ENCODE measurements at regions not wholly inside any gene's neighbourhood (a gene's known extent, or its start where the extent isn't known, plus 50 kb on each side); places are given as distances from the start of the nearest gene placed in this dataset.

GRCh38 chr10:55266797-55267196 is 465.8 kb upstream of the PCDH15 start:
- H3K4me3 Mint-ChIP-seq: no peak overlapping the region
- no peak for DNase-seq
- no peaks in the 10 kb centered on the region for H3K36me3 Mint-ChIP-seq (ENCODE audit: low read depth)
- POLR2A ChIA-PET: no interaction called here
- no peaks in the 10 kb centered on the region for H3K27me3 Mint-ChIP-seq
- CTCF ChIA-PET: no interaction called here
- H3K27ac Mint-ChIP-seq: no peak overlapping the region
- no peaks in the 10 kb centered on the region for H3K9me3 Mint-ChIP-seq (ENCODE audit: low read depth)
- no peaks in the 10 kb centered on the region for H3K4me1 Mint-ChIP-seq
- no peak for ATAC-seq
- intact Hi-C loops (cut with DNase I, micrococcal nuclease): no loop called here

GRCh38 chr10:55263327-55263726 is 462.3 kb upstream of the PCDH15 start:
- Mint-ChIP-seq H3K27ac (no peak overlapping the region), H3K4me3 (no peak overlapping the region), H3K4me1 (no peaks in the 10 kb centered on the region), H3K27me3 (no peaks in the 10 kb centered on the region), H3K9me3 (ENCODE audit: low read depth) (peaks cover 9% of the 10 kb centered on the region), H3K36me3 (ENCODE audit: low read depth) (no peaks in the 10 kb centered on the region)
- POLR2A ChIA-PET: no interaction called here
- ATAC-seq (no peak), DNase-seq (no peak)
- CTCF ChIA-PET: no interaction called here
- intact Hi-C loops (cut with DNase I, micrococcal nuclease): loop anchor here in 1 of 2 experiments (5.0 kb wide), 2 partner anchors 1426 to 1661 kb away; no protein-coding TSS in a partner anchor

- H3K27ac Mint-ChIP-seq: no peak overlapping the region
- CTCF ChIA-PET: no interaction called here
- intact Hi-C loops (cut with DNase I, micrococcal nuclease): no loop called here
- no peak overlapping the region for H3K4me3 Mint-ChIP-seq
- H3K9me3 Mint-ChIP-seq (ENCODE audit: low read depth): peaks cover 3% of the 10 kb centered on the region
- no peaks in the 10 kb centered on the region for H3K4me1 Mint-ChIP-seq
- DNase-seq (no peak), ATAC-seq (no peak)
- H3K36me3 Mint-ChIP-seq (ENCODE audit: low read depth): no peaks in the 10 kb centered on the region
- H3K27me3 Mint-ChIP-seq: no peaks in the 10 kb centered on the region
- POLR2A ChIA-PET: no interaction called here
Observed at GRCh38 chr10:55242544-55242943, 441.5 kb upstream of the PCDH15 start.

GRCh38 chr10:55237462-55237861 is 436.4 kb upstream of the PCDH15 start:
- H3K9me3 Mint-ChIP-seq (ENCODE audit: low read depth): peaks cover 1% of the 10 kb centered on the region
- H3K4me1 Mint-ChIP-seq: no peaks in the 10 kb centered on the region
- CTCF ChIA-PET: no interaction called here
- intact Hi-C loops (cut with DNase I, micrococcal nuclease): no loop called here
- ATAC-seq (no peak), DNase-seq (no peak)
- no peak overlapping the region for H3K27ac Mint-ChIP-seq
- no peaks in the 10 kb centered on the region for H3K27me3 Mint-ChIP-seq
- POLR2A ChIA-PET: no interaction called here
- H3K4me3 Mint-ChIP-seq: no peak overlapping the region
- no peaks in the 10 kb centered on the region for H3K36me3 Mint-ChIP-seq (ENCODE audit: low read depth)

GRCh38 chr10:55233505-55233904 is 432.5 kb upstream of the PCDH15 start:
- DNase-seq: no peak
- intact Hi-C loops (cut with DNase I, micrococcal nuclease): no loop called here
- H3K36me3 Mint-ChIP-seq (ENCODE audit: low read depth): no peaks in the 10 kb centered on the region
- H3K9me3 Mint-ChIP-seq (ENCODE audit: low read depth): no peaks in the 10 kb centered on the region
- CTCF ChIA-PET: no interaction called here
- H3K27ac Mint-ChIP-seq: no peak overlapping the region
- H3K4me1 Mint-ChIP-seq: no peaks in the 10 kb centered on the region
- no peak overlapping the region for H3K4me3 Mint-ChIP-seq
- H3K27me3 Mint-ChIP-seq: no peaks in the 10 kb centered on the region
- POLR2A ChIA-PET: no interaction called here
- no peak for ATAC-seq

GRCh38 chr10:55233090-55233489 is 432.1 kb upstream of the PCDH15 start:
- POLR2A ChIA-PET: no interaction called here
- DNase-seq (no peak), ATAC-seq (no peak)
- no peaks in the 10 kb centered on the region for H3K27me3 Mint-ChIP-seq
- no peak overlapping the region for H3K4me3 Mint-ChIP-seq
- H3K36me3 Mint-ChIP-seq (ENCODE audit: low read depth): no peaks in the 10 kb centered on the region
- intact Hi-C loops (cut with DNase I, micrococcal nuclease): no loop called here
- H3K27ac Mint-ChIP-seq: no peak overlapping the region
- H3K4me1 Mint-ChIP-seq: no peaks in the 10 kb centered on the region
- no peaks in the 10 kb centered on the region for H3K9me3 Mint-ChIP-seq (ENCODE audit: low read depth)
- CTCF ChIA-PET: no interaction called here

GRCh38 chr10:55232553-55232952 is 431.5 kb upstream of the PCDH15 start:
- POLR2A ChIA-PET: no interaction called here

GRCh38 chr10:55227967-55228366 is 426.9 kb upstream of the PCDH15 start:
- Mint-ChIP-seq H3K4me3 (no peak overlapping the region), H3K36me3 (ENCODE audit: low read depth) (no peaks in the 10 kb centered on the region), H3K27me3 (no peaks in the 10 kb centered on the region), H3K4me1 (no peaks in the 10 kb centered on the region), H3K9me3 (ENCODE audit: low read depth) (peaks cover 5% of the 10 kb centered on the region), H3K27ac (no peak overlapping the region)
- intact Hi-C loops (cut with DNase I, micrococcal nuclease): no loop called here
- ChIA-PET CTCF (no interaction called here), POLR2A (no interaction called here)
- ATAC-seq (no peak), DNase-seq (no peak)

More at GRCh38 chr10:55232553-55232952, 431.5 kb upstream of the PCDH15 start:
- H3K27me3 Mint-ChIP-seq: no peaks in the 10 kb centered on the region
- ATAC-seq (no peak), DNase-seq (no peak)
- H3K9me3 Mint-ChIP-seq (ENCODE audit: low read depth): no peaks in the 10 kb centered on the region
- H3K36me3 Mint-ChIP-seq (ENCODE audit: low read depth): no peaks in the 10 kb centered on the region
- no peak overlapping the region for H3K4me3 Mint-ChIP-seq
- CTCF ChIA-PET: no interaction called here
- no peak overlapping the region for H3K27ac Mint-ChIP-seq
- H3K4me1 Mint-ChIP-seq: no peaks in the 10 kb centered on the region
- intact Hi-C loops (cut with DNase I, micrococcal nuclease): no loop called here

GRCh38 chr10:55224007-55224781 is 423.2 kb upstream of the PCDH15 start:
- Mint-ChIP-seq H3K4me3 (no peak overlapping the region), H3K27me3 (no peaks in the 10 kb centered on the region), H3K9me3 (ENCODE audit: low read depth) (peaks cover 7% of the 10 kb centered on the region), H3K4me1 (no peaks in the 10 kb centered on the region), H3K36me3 (ENCODE audit: low read depth) (no peaks in the 10 kb centered on the region), H3K27ac (no peak overlapping the region)
- no peak for DNase-seq
- ATAC-seq: no peak
- intact Hi-C loops (cut with DNase I, micrococcal nuclease): no loop called here
- CTCF ChIA-PET: no interaction called here
- POLR2A ChIA-PET: no interaction called here

GRCh38 chr10:55223352-55223751 is 422.3 kb upstream of the PCDH15 start:
- intact Hi-C loops (cut with DNase I, micrococcal nuclease): no loop called here
- H3K4me3 Mint-ChIP-seq: no peak overlapping the region
- no peaks in the 10 kb centered on the region for H3K4me1 Mint-ChIP-seq
- POLR2A ChIA-PET: no interaction called here
- ATAC-seq: no peak
- CTCF ChIA-PET: interaction anchor here (0.7 kb wide), 1 partner anchor 1548 kb away, joined by 3 read pairs; no protein-coding TSS in a partner anchor
- H3K36me3 Mint-ChIP-seq (ENCODE audit: low read depth): no peaks in the 10 kb centered on the region
- peaks cover 7% of the 10 kb centered on the region for H3K9me3 Mint-ChIP-seq (ENCODE audit: low read depth)
- H3K27ac Mint-ChIP-seq: no peak overlapping the region
- H3K27me3 Mint-ChIP-seq: no peaks in the 10 kb centered on the region
- no peak for DNase-seq

GRCh38 chr10:55220975-55221374 is 419.9 kb upstream of the PCDH15 start:
- H3K27ac Mint-ChIP-seq: no peak overlapping the region
- H3K9me3 Mint-ChIP-seq (ENCODE audit: low read depth): peaks cover 2% of the 10 kb centered on the region
- no peak for ATAC-seq
- no peak for DNase-seq
- H3K4me1 Mint-ChIP-seq: no peaks in the 10 kb centered on the region
- no peaks in the 10 kb centered on the region for H3K36me3 Mint-ChIP-seq (ENCODE audit: low read depth)
- H3K27me3 Mint-ChIP-seq: no peaks in the 10 kb centered on the region
- CTCF ChIA-PET: no interaction called here
- H3K4me3 Mint-ChIP-seq: no peak overlapping the region
- POLR2A ChIA-PET: no interaction called here
- intact Hi-C loops (cut with DNase I, micrococcal nuclease): no loop called here

GRCh38 chr10:55215699-55216098 is 414.7 kb upstream of the PCDH15 start:
- CTCF ChIA-PET: no interaction called here
- Mint-ChIP-seq H3K4me1 (no peaks in the 10 kb centered on the region), H3K36me3 (ENCODE audit: low read depth) (no peaks in the 10 kb centered on the region)

GRCh38 chr10:55214608-55215007 is 413.6 kb upstream of the PCDH15 start:
- peaks cover 5% of the 10 kb centered on the region for H3K9me3 Mint-ChIP-seq (ENCODE audit: low read depth)
- no peak for DNase-seq
- H3K4me1 Mint-ChIP-seq: no peaks in the 10 kb centered on the region
- no peak overlapping the region for H3K27ac Mint-ChIP-seq
- H3K36me3 Mint-ChIP-seq (ENCODE audit: low read depth): no peaks in the 10 kb centered on the region
- H3K27me3 Mint-ChIP-seq: peaks cover 2% of the 10 kb centered on the region
- POLR2A ChIA-PET: no interaction called here
- no peak for ATAC-seq
- CTCF ChIA-PET: no interaction called here
- intact Hi-C loops (cut with DNase I, micrococcal nuclease): no loop called here
- H3K4me3 Mint-ChIP-seq: no peak overlapping the region

More at GRCh38 chr10:55215699-55216098, 414.7 kb upstream of the PCDH15 start:
- peaks cover 2% of the 10 kb centered on the region for H3K27me3 Mint-ChIP-seq
- intact Hi-C loops (cut with DNase I, micrococcal nuclease): no loop called here
- H3K27ac Mint-ChIP-seq: no peak overlapping the region
- POLR2A ChIA-PET: no interaction called here
- ATAC-seq (no peak), DNase-seq (no peak)
- H3K4me3 Mint-ChIP-seq: no peak overlapping the region
- H3K9me3 Mint-ChIP-seq (ENCODE audit: low read depth): peaks cover 4% of the 10 kb centered on the region
